Prostate gland (tissue), 2 donors: ENCODE measurements at regions not wholly inside any gene's neighbourhood (a gene's known extent, or its start where the extent isn't known, plus 50 kb on each side); places are given as distances from the start of the nearest gene placed in this dataset.

Experiments used
- DNase-seq: peaks from one replicate; pipeline ENCODE4 v3.0.0-alpha.2; 2019; ENCODE audit warnings: low spot score
- H3K27ac ChIP-seq, 2 donors: fragments of 200-600 bp; sonication (generic); 2 replicates each; pipeline ENCODE4 v1.5.1; 2017 to 2019
- H3K27me3 ChIP-seq: fragments of 200-600 bp; sonication (generic); replicated peaks from 2 replicates; pipeline ENCODE4 v1.5.1; 2019; ENCODE audit not compliant: insufficient read depth
- H3K36me3 ChIP-seq, 2 donors: fragments of 200-600 bp; sonication (generic); 1 replicate in 1 of 2; 2 replicates in 1 of 2; pipeline versions ENCODE4 v1.5.1 to v1.8.1; 2017 to 2019
- H3K4me1 ChIP-seq: fragments of 200-600 bp; sonication (generic); replicated peaks from 2 replicates; pipeline ENCODE4 v1.5.1; 2019
- H3K4me3 ChIP-seq, 2 donors: fragments of 200-600 bp; sonication (generic); 2 replicates each; pipeline ENCODE4 v1.5.1; 2017 to 2019
- H3K9me3 ChIP-seq: fragments of 200-600 bp; sonication (generic); 2 replicates; pipeline ENCODE4 v1.5.1; 2017
- POLR2A ChIP-seq: fragments of 450-650 bp; IDR thresholded peaks from one replicate; pipeline ENCODE4 v1.6.1; 2016; ENCODE audit warnings: antibody characterized with exemption, mild to moderate bottlenecking
- POLR2AphosphoS5 ChIP-seq: sonication (generic); formaldehyde crosslinking; IDR thresholded peaks from one replicate; pipeline ENCODE4 v1.6.1; 2017; ENCODE audit warnings: antibody characterized with exemption
- WGBS: methylation state at CpG from one replicate; pipeline ENCODE4 v1.1.5; 2018; 5-methylcytosine and 5-hydroxymethylcytosine counted together
- intact Hi-C: fragments of 100-400 bp; cut with DNase I; formaldehyde crosslinking; loops from one replicate; pipeline ENCODE4 v1.14.2; 2022
- TF ChIP-seq, protein P1 (sequence below), 4 experiments: fragments of 200-600 bp in 2 of 4; fragments of 450-650 bp in 2 of 4; sonication (generic) in 2 of 4; IDR thresholded peaks; 1 replicate in 3 of 4; 2 replicates in 1 of 4; pipeline ENCODE4 v1.5.1; 2016 to 2019; ENCODE audit warnings: antibody characterized with exemption in 4 of 4, mild to moderate bottlenecking in 2 of 4, moderate library complexity in 2 of 4

DNA sequence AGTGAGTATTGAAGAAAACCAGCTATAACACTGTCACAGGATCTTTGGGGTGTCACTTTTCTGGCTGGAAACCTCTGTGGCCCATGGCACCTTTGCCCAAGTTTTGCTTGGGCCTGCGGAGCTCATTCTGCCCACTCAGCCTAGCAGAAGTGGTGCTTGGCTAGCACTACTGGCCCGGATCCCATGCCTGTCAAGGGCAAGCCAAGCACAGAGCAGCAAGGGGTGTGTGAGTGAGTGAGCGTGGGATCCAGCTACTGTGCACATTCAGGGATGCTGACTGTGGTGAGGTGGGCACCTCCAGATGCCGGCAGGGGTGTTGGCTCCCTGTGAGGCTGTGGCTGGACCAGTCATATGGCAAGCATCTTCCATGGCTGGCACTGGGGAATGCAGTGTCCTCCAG, 55.4 kb upstream of the RASGEF1B start:
- intact Hi-C loops, result no loop called here
- Histone ChIP-seq H3K9me3 (no peaks in the 10 kb centered on the region), H3K36me3 (no peaks in the 10 kb centered on the region), H3K4me3 (no peak overlapping the region), H3K27me3 (peaks cover 2% of the 10 kb centered on the region), H3K4me1 (no peaks in the 10 kb centered on the region), H3K27ac (no peak overlapping the region)
- no peak for DNase-seq
- 88% methylated on average over 4 of the region's 4 CpGs for WGBS
- TF ChIP-seq POLR2AphosphoS5, result no peak
- TF ChIP-seq, protein P1, sequence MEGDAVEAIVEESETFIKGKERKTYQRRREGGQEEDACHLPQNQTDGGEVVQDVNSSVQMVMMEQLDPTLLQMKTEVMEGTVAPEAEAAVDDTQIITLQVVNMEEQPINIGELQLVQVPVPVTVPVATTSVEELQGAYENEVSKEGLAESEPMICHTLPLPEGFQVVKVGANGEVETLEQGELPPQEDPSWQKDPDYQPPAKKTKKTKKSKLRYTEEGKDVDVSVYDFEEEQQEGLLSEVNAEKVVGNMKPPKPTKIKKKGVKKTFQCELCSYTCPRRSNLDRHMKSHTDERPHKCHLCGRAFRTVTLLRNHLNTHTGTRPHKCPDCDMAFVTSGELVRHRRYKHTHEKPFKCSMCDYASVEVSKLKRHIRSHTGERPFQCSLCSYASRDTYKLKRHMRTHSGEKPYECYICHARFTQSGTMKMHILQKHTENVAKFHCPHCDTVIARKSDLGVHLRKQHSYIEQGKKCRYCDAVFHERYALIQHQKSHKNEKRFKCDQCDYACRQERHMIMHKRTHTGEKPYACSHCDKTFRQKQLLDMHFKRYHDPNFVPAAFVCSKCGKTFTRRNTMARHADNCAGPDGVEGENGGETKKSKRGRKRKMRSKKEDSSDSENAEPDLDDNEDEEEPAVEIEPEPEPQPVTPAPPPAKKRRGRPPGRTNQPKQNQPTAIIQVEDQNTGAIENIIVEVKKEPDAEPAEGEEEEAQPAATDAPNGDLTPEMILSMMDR (IDR thresholded peaks at IDR 0.05), result no peak
- no peak for TF ChIP-seq POLR2A

DNA sequence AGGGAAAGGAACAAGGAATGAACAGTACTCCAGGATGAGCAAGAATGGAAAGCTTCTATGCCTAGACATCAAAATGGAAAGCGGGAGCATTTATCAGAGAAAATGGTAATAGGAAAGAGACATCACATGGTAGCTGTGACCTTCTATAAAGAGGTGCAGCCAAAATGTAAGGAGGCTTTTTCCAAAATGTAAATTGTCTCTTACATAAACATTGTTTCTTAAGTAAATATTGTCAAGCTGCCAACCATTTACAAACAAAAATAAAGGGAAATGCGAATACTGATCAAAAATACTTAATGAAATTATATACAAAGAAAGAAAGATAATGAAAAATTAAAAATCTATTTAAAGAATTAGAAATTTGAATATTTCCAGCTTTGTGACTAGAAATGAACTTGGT, 55.0 kb upstream of the RASGEF1B start:
- TF ChIP-seq, protein P1 (IDR thresholded peaks at IDR 0.05), result no peak
- TF ChIP-seq POLR2A (no peak), POLR2AphosphoS5 (no peak)
- H3K27ac ChIP-seq, result no peak overlapping the region
- WGBS, result 84% methylated on average over 2 of the region's 2 CpGs
- no peaks in the 10 kb centered on the region for H3K4me1 ChIP-seq
- H3K4me3 ChIP-seq, result no peak overlapping the region
- intact Hi-C loops, result no loop called here
- H3K27me3 ChIP-seq, result peaks cover 2% of the 10 kb centered on the region
- no peaks in the 10 kb centered on the region for H3K36me3 ChIP-seq
- no peaks in the 10 kb centered on the region for H3K9me3 ChIP-seq
- DNase-seq, result no peak

DNA sequence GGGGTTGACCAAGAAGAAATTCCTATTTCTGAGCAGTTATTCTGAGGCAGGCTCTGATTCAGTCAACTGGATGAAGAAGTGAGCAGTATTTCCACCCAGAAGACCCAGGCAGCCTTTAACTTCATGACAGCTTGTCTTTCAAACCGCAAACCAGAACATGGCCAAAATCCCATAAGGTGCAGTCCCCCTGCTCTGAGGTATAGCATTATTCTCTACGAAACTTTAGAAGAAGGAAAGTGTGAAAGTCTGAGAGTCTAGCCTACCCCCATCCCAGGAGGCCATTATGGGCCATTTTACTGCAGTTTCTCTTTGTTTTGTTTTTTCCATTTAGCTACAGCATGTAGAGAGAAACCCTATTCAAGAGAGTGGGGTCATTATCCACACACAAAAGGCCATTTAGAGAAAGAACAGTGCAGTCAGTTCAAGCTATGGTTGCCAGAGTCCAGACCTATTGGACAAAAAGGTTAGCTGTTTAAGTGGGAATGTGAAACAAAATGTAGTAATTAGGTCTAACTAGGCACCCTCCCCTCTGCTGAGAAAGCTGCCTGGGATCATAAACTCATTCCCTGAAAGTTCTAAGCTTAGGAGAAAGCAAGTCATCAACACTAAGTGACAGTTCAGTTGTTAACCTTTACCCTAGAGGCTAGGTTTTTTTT, 52.1 kb upstream of the RASGEF1B start:
- no peaks in the 10 kb centered on the region for H3K36me3 ChIP-seq
- no peak for DNase-seq
- H3K9me3 ChIP-seq, result no peaks in the 10 kb centered on the region
- H3K27ac ChIP-seq, result no peak overlapping the region
- TF ChIP-seq, protein P1 (IDR thresholded peaks at IDR 0.05), result no peak
- no peak for TF ChIP-seq POLR2AphosphoS5
- no peak for TF ChIP-seq POLR2A
- H3K4me3 ChIP-seq, result no peak overlapping the region
- no peaks in the 10 kb centered on the region for H3K4me1 ChIP-seq
- 90% methylated on average over 2 of the region's 2 CpGs for WGBS
- intact Hi-C loops, result no loop called here
- H3K27me3 ChIP-seq, result peaks cover 2% of the 10 kb centered on the region

DNA sequence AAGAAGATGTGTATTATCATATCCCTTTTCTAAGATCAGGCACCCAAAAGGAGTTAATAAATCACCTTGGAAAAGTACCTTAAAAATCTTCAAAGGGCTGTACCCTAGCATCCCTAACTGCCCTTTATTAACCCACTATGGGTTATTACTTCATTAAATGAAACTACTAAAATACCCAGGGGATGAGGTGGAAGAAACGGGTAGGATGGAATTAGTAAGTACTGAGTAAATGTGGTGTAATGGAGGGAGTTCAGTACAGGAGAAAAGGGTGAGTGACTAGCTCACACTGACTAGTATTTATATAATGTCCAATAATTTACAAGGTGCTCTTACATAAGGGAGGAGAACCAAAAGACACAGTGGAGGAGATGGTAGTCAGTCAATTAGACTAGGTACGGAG, 51.0 kb upstream of the RASGEF1B start:
- Histone ChIP-seq H3K9me3 (no peaks in the 10 kb centered on the region), H3K36me3 (no peaks in the 10 kb centered on the region)

DNA sequence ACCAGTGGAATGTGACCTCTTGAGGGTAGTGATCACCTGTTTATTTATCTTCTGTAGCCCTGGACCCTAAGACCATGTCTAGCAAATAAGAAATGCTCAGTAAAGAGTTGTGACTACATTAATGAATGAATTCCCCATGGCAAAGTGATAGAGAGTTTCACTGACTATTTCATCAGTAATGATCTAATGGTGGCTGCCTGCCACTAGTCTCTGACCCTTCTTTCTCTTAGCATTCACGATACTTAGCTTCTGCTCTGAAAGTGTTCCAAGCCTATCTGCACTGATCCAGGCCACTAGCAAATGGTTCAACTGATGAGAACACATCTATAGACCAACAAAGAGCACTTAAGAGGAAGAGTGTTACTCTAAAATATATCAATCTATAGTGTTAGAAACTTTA, 50.0 kb upstream of the RASGEF1B start:
- TF ChIP-seq POLR2A (no peak), POLR2AphosphoS5 (no peak)
- TF ChIP-seq, protein P1 (IDR thresholded peaks at IDR 0.05), result no peak
- intact Hi-C loops, result no loop called here
- no peak for DNase-seq
- Histone ChIP-seq H3K9me3 (no peaks in the 10 kb centered on the region), H3K27ac (no peak overlapping the region), H3K27me3 (peaks cover 2% of the 10 kb centered on the region), H3K36me3 (no peaks in the 10 kb centered on the region), H3K4me1 (no peaks in the 10 kb centered on the region), H3K4me3 (no peak overlapping the region)
- WGBS, result 57% methylated on average over 1 of the region's 1 CpG

More for the DNA sequence above, 51.0 kb upstream of the RASGEF1B start:
- Histone ChIP-seq H3K4me3 (no peak overlapping the region), H3K27me3 (peaks cover 2% of the 10 kb centered on the region), H3K4me1 (no peaks in the 10 kb centered on the region), H3K27ac (no peak overlapping the region)
- 96% methylated on average over 2 of the region's 2 CpGs for WGBS
- TF ChIP-seq POLR2AphosphoS5 (no peak), POLR2A (no peak)
- TF ChIP-seq, protein P1 (IDR thresholded peaks at IDR 0.05), result no peak
- intact Hi-C loops, result no loop called here
- no peak for DNase-seq
